Fibroblast of lung (primary cell): ENCODE measurements at regions not wholly inside any gene's neighbourhood (a gene's known extent, or its start where the extent isn't known, plus 50 kb on each side); places are given as distances from the start of the nearest gene placed in this dataset.

Experiments used
- CTCF ChIP-seq, 2 donors: IDR thresholded peaks in 1 of 2; conservative IDR thresholded peaks in 1 of 2; 1 replicate in 1 of 2; 2 replicates in 1 of 2; pipeline ENCODE4 v1.5.1; 2011 to 2012; ENCODE audit warnings: low read length in 2 of 2, control low read depth in 1 of 2, inconsistent platforms in 1 of 2, low read depth in 1 of 2, mild to moderate bottlenecking in 1 of 2
- EZH2 ChIP-seq: IDR thresholded peaks from 2 replicates; pipeline ENCODE4 v1.5.1; 2012; ENCODE audit warnings: low read length, control low read depth, mild to moderate bottlenecking; ENCODE audit errors: missing control alignments

- TF ChIP-seq CTCF (conservative IDR thresholded peaks at IDR 0.05 in 1 of 2, IDR thresholded peaks at IDR 0.05 in 1 of 2; ENCODE audit: low read depth in 1 of 2, low read length in 2 of 2) (no peak), EZH2 (no peak)
Observed at GRCh38 chr13:58238972-58239773, 607.6 kb downstream of the PCDH17 start.
